Heart right ventricle (tissue), 16 donors: ENCODE measurements at regions not wholly inside any gene's neighbourhood (a gene's known extent, or its start where the extent isn't known, plus 50 kb on each side); places are given as distances from the start of the nearest gene placed in this dataset.

Experiments
- ATAC-seq, 8 donors: fragments of 200-7000 bp; cut with Tn5 transposase; one replicate each; pipeline ENCODE4 v1.9.1; 2020; ENCODE audit warnings: mild to moderate bottlenecking in 8 of 8, moderate library complexity in 8 of 8, moderate number of reproducible peaks in 1 of 8
- DNase-seq, 2 donors: peaks; one replicate each; pipeline ENCODE4 v3.0.0-alpha.2; 2020
- H3K27ac ChIP-seq, 10 donors: fragments of 200-600 bp; sonication (generic) in 2 of 10; one replicate each; pipeline versions ENCODE4 v1.5.0 to v1.8.0; 2020 to 2022; ENCODE audit warnings: mild to moderate bottlenecking in 3 of 10
- H3K27me3 ChIP-seq, 7 donors: fragments of 200-600 bp; one replicate each; pipeline ENCODE4 v1.8.0; 2021 to 2022; ENCODE audit warnings: mild to moderate bottlenecking in 2 of 7
- H3K36me3 ChIP-seq, 9 donors: fragments of 200-600 bp; sonication (generic) in 1 of 9; one replicate each; pipeline versions ENCODE4 v1.5.0 to v1.8.0; 2020 to 2022; ENCODE audit warnings: mild to moderate bottlenecking in 2 of 9
- H3K4me1 ChIP-seq, 9 donors: fragments of 200-600 bp; sonication (generic) in 1 of 9; one replicate each; pipeline versions ENCODE4 v1.5.0 to v1.8.0; 2020 to 2022; ENCODE audit warnings: mild to moderate bottlenecking in 4 of 9
- H3K4me3 ChIP-seq, 10 donors: fragments of 200-600 bp; sonication (generic) in 2 of 10; one replicate each; pipeline versions ENCODE4 v1.5.0 to v1.8.0; 2020 to 2022; ENCODE audit warnings: mild to moderate bottlenecking in 7 of 10, moderate library complexity in 2 of 10
- H3K9me3 ChIP-seq, 11 donors: fragments of 200-600 bp in 10 of 11; sonication (generic) in 2 of 11; one replicate each; pipeline versions ENCODE4 v1.5.0 to v1.8.0; 2013 to 2022; ENCODE audit warnings: mild to moderate bottlenecking in 2 of 11, control low read depth in 1 of 11, moderate library complexity in 1 of 11
- CTCF ChIP-seq, 9 donors: fragments of 200-600 bp; sonication (generic) in 2 of 9; IDR thresholded peaks; one replicate each; pipeline versions ENCODE4 v1.5.0 to v1.8.0; 2021 to 2022; ENCODE audit warnings: antibody characterized with exemption in 9 of 9, mild to moderate bottlenecking in 5 of 9, moderate library complexity in 1 of 9
- WGBS, 2 donors: extraction: QIAGEN DNeasy Blood & Tissue Kit; methylation state at CpG; one replicate each; pipeline ENCODE4 v1.1.7; 2013; ENCODE audit warnings: inconsistent platforms in 1 of 2; 5-methylcytosine and 5-hydroxymethylcytosine counted together
- intact Hi-C, 10 donors: fragments of 100-400 bp; cut with DNase I; formaldehyde crosslinking; loops; one replicate each; pipeline versions ENCODE4 v1.11.1 to v1.14.2; 2022
- donor health status: Arrhythmogenic right ventricular cardiomyopathy.
- donor health status: ischemic (EF 13 %, LVEDD 7.1; RV severe dilation, severe dysfunction).
- donor health status: healthy with polysubstance abuse.
- donor health status: DM: no; HTN: yes; CAD: no.
- donor health status: DM: no; HTN: no; CAD: no.
- donor health status: ischemic (EF 25% LVEDD 6.9; RV normal size, moderate dysfunction).
- donor health status: ischemic (EF 25% LVEDD 5.7; RV mildly dilated, moderate dysfunction).
- donor health status: healthy.
- donor health status: DM: yes; HTN: yes; CAD: no.
- donor health status: Ischemic cardiomyopathy.
- donor health status: ischemic (EF 35%, LVEDD 5.7; RV mildly dilated, moderate dysfunction).
- donor health status: nonischemic (EF 11% LVEDD 7.7; RV severe dilation, severe dysfunction).
- donor health status: DM: yes; HTN: yes; CAD: no.
- donor health status: PGD.
- donor health status: ischemic (EF 29% LVEDD 5.4; RV normal size, mild dysfunction).
- donor health status: nonischemic (EF 23%, LVEDD 6.1; RV moderate dilation, normal function).

- intact Hi-C loops, result no loop called here
- H3K4me3 ChIP-seq, result no peak overlapping the region
- ATAC-seq (no peak), DNase-seq (no peak)
- H3K27me3 ChIP-seq, result peaks cover 4 to 50% (median 26%) of the 10 kb centered on the region in 7 donors
- TF ChIP-seq CTCF (IDR thresholded peaks at IDR 0.05), result no peak
- H3K27ac ChIP-seq, result no peak overlapping the region
- WGBS, 2 donors, result 67 to 85% methylated on average over 6 of the region's 6 CpGs
- H3K9me3 ChIP-seq, result no peaks in the 10 kb centered on the region
- no peaks in the 10 kb centered on the region for H3K4me1 ChIP-seq
- H3K36me3 ChIP-seq, result no peaks in the 10 kb centered on the region
Observed at GRCh38 chr11:116586392-116586791, 186.4 kb downstream of the BUD13 start.

DNA sequence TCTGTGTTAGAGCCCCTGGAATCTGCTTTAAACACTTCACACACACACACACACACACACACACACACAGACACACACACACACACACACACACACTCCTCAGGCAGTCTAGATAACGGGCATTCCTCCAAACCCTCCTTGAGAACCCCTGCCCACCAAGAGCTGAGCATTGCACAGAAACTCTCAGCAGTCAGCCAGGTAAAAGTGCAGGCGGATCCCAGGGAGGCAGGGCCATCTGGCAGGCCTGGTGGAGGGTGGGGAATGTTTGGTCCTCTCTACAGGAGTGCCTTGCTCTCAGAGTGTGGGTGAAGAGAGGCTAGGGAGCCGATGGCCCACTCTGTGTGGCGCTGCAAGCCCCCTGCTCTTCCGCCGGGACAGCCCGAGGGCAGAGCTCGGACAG is 190.2 kb downstream of the BUD13 start:
- DNase-seq, result no peak
- H3K4me1 ChIP-seq, result peaks cover 0 to 17% (median 10%) of the 10 kb centered on the region in 9 donors
- H3K36me3 ChIP-seq, result no peaks in the 10 kb centered on the region
- ATAC-seq, result no peak
- WGBS, 2 donors, result 71 to 76% methylated on average over 8 of the region's 8 CpGs
- peaks cover 13 to 74% (median 60%) of the 10 kb centered on the region in 7 donors for H3K27me3 ChIP-seq
- TF ChIP-seq CTCF (IDR thresholded peaks at IDR 0.05), result no peak
- intact Hi-C loops, result loop anchor here in 1 of 10 donors (5.0 kb wide), 1 partner anchor 1040 kb away; no protein-coding TSS in a partner anchor
- H3K27ac ChIP-seq, result no peak overlapping the region
- no peaks in the 10 kb centered on the region for H3K9me3 ChIP-seq
- no peak overlapping the region for H3K4me3 ChIP-seq

- H3K36me3 ChIP-seq, result no peaks in the 10 kb centered on the region
- DNase-seq (no peak), ATAC-seq (no peak)
- no peak overlapping the region for H3K4me3 ChIP-seq
- 34 to 37% methylated on average over 13 of the region's 13 CpGs for WGBS, 2 donors
- no peak for TF ChIP-seq CTCF (IDR thresholded peaks at IDR 0.05)
- H3K27me3 ChIP-seq, result peaks cover 13 to 80% (median 60%) of the 10 kb centered on the region in 7 donors
- no peaks in the 10 kb centered on the region for H3K9me3 ChIP-seq
- H3K4me1 ChIP-seq, result peaks cover 0 to 17% (median 10%) of the 10 kb centered on the region in 9 donors
- intact Hi-C loops, result loop anchor here in 1 of 10 donors (5.0 kb wide), 1 partner anchor 1041 kb away; no protein-coding TSS in a partner anchor
- H3K27ac ChIP-seq, result no peak overlapping the region
Observed at GRCh38 chr11:116581349-116581748, 191.4 kb downstream of the BUD13 start.

- H3K27ac ChIP-seq, result no peak overlapping the region
- H3K36me3 ChIP-seq, result no peaks in the 10 kb centered on the region
- H3K9me3 ChIP-seq, result no peaks in the 10 kb centered on the region
- H3K27me3 ChIP-seq, result peaks cover 13 to 75% (median 60%) of the 10 kb centered on the region in 7 donors
- DNase-seq, result no peak
- H3K4me1 ChIP-seq, result peaks cover 0 to 17% (median 10%) of the 10 kb centered on the region in 9 donors
- no peak for ATAC-seq
- H3K4me3 ChIP-seq, result peak overlapping the region in 3 of 10 donors; percentile 6 to 10 (median 9)
- intact Hi-C loops, result loop anchor here in 1 of 10 donors (5.0 kb wide), 1 partner anchor 1042 kb away; no protein-coding TSS in a partner anchor
- 1 to 2% methylated on average over 38 of the region's 38 CpGs for WGBS, 2 donors
- no peak for TF ChIP-seq CTCF (IDR thresholded peaks at IDR 0.05)
Observed at GRCh38 chr11:116580799-116581198, 192.0 kb downstream of the BUD13 start.
